CD14-positive monocyte (primary cell): ENCODE measurements at regions not wholly inside any gene's neighbourhood (a gene's known extent, or its start where the extent isn't known, plus 50 kb on each side); places are given as distances from the start of the nearest gene placed in this dataset.

Experiments
- DNase-seq, 3 donors: peaks; one replicate each; pipeline ENCODE4 v3.0.0-alpha.2; 2011 to 2022
- H2AFZ ChIP-seq: 2 replicates; pipeline ENCODE4 v1.6.0; 2012; ENCODE audit warnings: mild to moderate bottlenecking, low read depth, low read length, inconsistent platforms; ENCODE audit not compliant: insufficient read depth, poor library complexity, severe bottlenecking
- H3K27ac ChIP-seq, 2 donors: 1 replicate in 1 of 2; 2 replicates in 1 of 2; pipeline ENCODE4 v1.5.1; 2012 to 2013; ENCODE audit warnings: low read length in 2 of 2, control low read depth in 1 of 2, inconsistent platforms in 1 of 2, low read depth in 1 of 2, mild to moderate bottlenecking in 1 of 2
- H3K27me3 ChIP-seq, 2 donors: one replicate each; pipeline versions ENCODE4 v1.6.0 to v1.6.1; 2011 to 2013; ENCODE audit warnings: low read length in 2 of 2; ENCODE audit not compliant: control insufficient read depth in 2 of 2, insufficient read depth in 2 of 2
- H3K36me3 ChIP-seq, 2 donors: replicated peaks in 1 of 2; 1 replicate in 1 of 2; 2 replicates in 1 of 2; pipeline versions ENCODE4 v1.5.1 to v1.6.1; 2012 to 2013; ENCODE audit warnings: low read length in 2 of 2, control low read depth in 1 of 2, inconsistent platforms in 1 of 2, mild to moderate bottlenecking in 1 of 2; ENCODE audit not compliant: insufficient read depth in 2 of 2, control insufficient read depth in 1 of 2
- H3K4me1 ChIP-seq, 2 donors: 1 replicate in 1 of 2; 2 replicates in 1 of 2; pipeline versions ENCODE4 v1.5.1 to v1.6.1; 2012 to 2013; ENCODE audit warnings: low read length in 2 of 2, control low read depth in 1 of 2, inconsistent platforms in 1 of 2, mild to moderate bottlenecking in 1 of 2, moderate library complexity in 1 of 2; ENCODE audit not compliant: insufficient read depth in 2 of 2, control insufficient read depth in 1 of 2
- H3K4me2 ChIP-seq: replicated peaks from 2 replicates; pipeline ENCODE3; 2012; ENCODE audit warnings: low read length, moderate library complexity, mild to moderate bottlenecking; ENCODE audit not compliant: poor library complexity, severe bottlenecking; ENCODE audit errors: extremely low read depth
- H3K4me3 ChIP-seq, 3 experiments: fragments of 200-600 bp in 1 of 3; sonication (generic) in 1 of 3; replicated peaks in 1 of 3; 1 replicate in 2 of 3; 2 replicates in 1 of 3; pipeline ENCODE4 v1.5.1; 2011 to 2013; ENCODE audit warnings: low read length in 3 of 3, mild to moderate bottlenecking in 3 of 3, control low read depth in 2 of 3, low read depth in 2 of 3, inconsistent platforms in 1 of 3, moderate library complexity in 1 of 3
- H3K79me2 ChIP-seq: 2 replicates; pipeline ENCODE4 v1.6.0; 2012; ENCODE audit warnings: mild to moderate bottlenecking, control low read depth, inconsistent platforms, low read length, moderate library complexity; ENCODE audit not compliant: insufficient read depth
- H3K9ac ChIP-seq: 2 replicates; pipeline ENCODE4 v1.6.0; 2017; ENCODE audit warnings: low read length, mild to moderate bottlenecking; ENCODE audit not compliant: insufficient read depth, poor library complexity, severe bottlenecking
- H3K9me3 ChIP-seq, 2 donors: replicated peaks in 1 of 2; 1 replicate in 1 of 2; 2 replicates in 1 of 2; pipeline versions ENCODE4 v1.5.1 to v1.6.1; 2012 to 2013; ENCODE audit warnings: low read length in 2 of 2, control low read depth in 1 of 2; ENCODE audit not compliant: control insufficient read depth in 1 of 2, insufficient read depth in 1 of 2
- H4K20me1 ChIP-seq: 2 replicates; pipeline ENCODE4 v1.6.0; 2012; ENCODE audit warnings: mild to moderate bottlenecking, low read length, control low read depth, moderate library complexity; ENCODE audit not compliant: insufficient read depth
- H3K27ac Mint-ChIP-seq, 7 donors: one replicate each; pipeline ENCODE4 v1.8.0; 2020; ENCODE audit warnings: mild to moderate bottlenecking in 7 of 7, mixed read lengths in 7 of 7, moderate library complexity in 6 of 7, inconsistent platforms in 2 of 7
- H3K27me3 Mint-ChIP-seq, 3 donors: one replicate each; pipeline ENCODE4 v1.8.0; 2021 to 2022; ENCODE audit warnings: low read depth in 3 of 3, mild to moderate bottlenecking in 3 of 3, mixed read lengths in 3 of 3, moderate library complexity in 3 of 3, inconsistent platforms in 1 of 3
- H3K36me3 Mint-ChIP-seq, 2 donors: one replicate each; pipeline ENCODE4 v1.8.0; 2020; ENCODE audit warnings: mixed read lengths in 2 of 2, inconsistent platforms in 1 of 2, mild to moderate bottlenecking in 1 of 2
- H3K4me1 Mint-ChIP-seq: one replicate; pipeline ENCODE4 v1.8.0; 2020; ENCODE audit warnings: mild to moderate bottlenecking, mixed read lengths
- H3K4me3 Mint-ChIP-seq, 2 donors: one replicate each; pipeline ENCODE4 v1.8.0; 2020; ENCODE audit warnings: mild to moderate bottlenecking in 2 of 2, mixed read lengths in 2 of 2, moderate library complexity in 1 of 2
- H3K9me3 Mint-ChIP-seq, 7 donors: one replicate each; pipeline ENCODE4 v1.8.0; 2020 to 2022; ENCODE audit warnings: mixed read lengths in 7 of 7, mild to moderate bottlenecking in 6 of 7, moderate library complexity in 6 of 7, inconsistent platforms in 2 of 7
- CTCF ChIP-seq: fragments of 200-600 bp; IDR thresholded peaks from one replicate; pipeline ENCODE4 v1.8.0; 2022; ENCODE audit warnings: antibody characterized with exemption, mild to moderate bottlenecking
- WGBS: methylation state at CpG from one replicate; pipeline ENCODE4 v1.1.5; 2013; ENCODE audit warnings: missing lambda C conversion rate; ENCODE audit not compliant: insufficient coverage; 5-methylcytosine and 5-hydroxymethylcytosine counted together
- intact Hi-C, 2 donors: fragments of 100-400 bp; cut with micrococcal nuclease; formaldehyde crosslinking; loops; one replicate each; pipeline versions ENCODE4 v1.15.0 to v1.15.1; 2023

GRCh38 chr7:152514771-152515105 lies 78.9 kb upstream of the KMT2C start:
- H3K27me3 ChIP-seq: no peaks in the 10 kb centered on the region
- no peak overlapping the region for H2AFZ ChIP-seq
- no peak overlapping the region for H3K9ac ChIP-seq
- peaks cover under 1 to 14% (median 3%) of the 10 kb centered on the region in 3 donors for H3K27me3 Mint-ChIP-seq
- no peaks in the 10 kb centered on the region for H3K36me3 ChIP-seq
- H3K79me2 ChIP-seq: no peaks in the 10 kb centered on the region
- DNase-seq: no peak
- H3K4me3 ChIP-seq: no peak overlapping the region
- peaks cover 5 to 16% of the 10 kb centered on the region in 2 donors for H3K9me3 ChIP-seq
- no peaks in the 10 kb centered on the region for H4K20me1 ChIP-seq
- H3K4me3 Mint-ChIP-seq: no peak overlapping the region
- H3K4me1 ChIP-seq: peaks cover 9 to 11% of the 10 kb centered on the region in 2 donors
- TF ChIP-seq CTCF: no peak
- intact Hi-C loops: no loop called here
- no peaks in the 10 kb centered on the region for H3K36me3 Mint-ChIP-seq
- WGBS: 98% methylated on average over 14 of the region's 14 CpGs
- peaks cover 15% of the 10 kb centered on the region for H3K4me1 Mint-ChIP-seq
- no peak overlapping the region for H3K27ac ChIP-seq
- H3K4me2 ChIP-seq: no peak overlapping the region
- peaks cover 3 to 25% (median 8%) of the 10 kb centered on the region in 7 donors for H3K9me3 Mint-ChIP-seq
- no peak overlapping the region for H3K27ac Mint-ChIP-seq

- Histone ChIP-seq H3K79me2 (no peaks in the 10 kb centered on the region), H2AFZ (no peak overlapping the region), H3K9me3 (peaks cover 5 to 10% of the 10 kb centered on the region in 2 donors), H3K9ac (no peak overlapping the region), H3K27me3 (no peaks in the 10 kb centered on the region), H3K4me2 (no peak overlapping the region), H3K36me3 (no peaks in the 10 kb centered on the region), H3K4me1 (peaks cover 9 to 11% of the 10 kb centered on the region in 2 donors), H3K4me3 (no peak overlapping the region), H3K27ac (no peak overlapping the region), H4K20me1 (no peaks in the 10 kb centered on the region)
- peaks cover 3 to 14% (median 4%) of the 10 kb centered on the region in 3 donors for H3K27me3 Mint-ChIP-seq
- H3K9me3 Mint-ChIP-seq: peaks cover 1 to 18% (median 7%) of the 10 kb centered on the region in 7 donors
- WGBS: 93% methylated on average over 11 of the region's 20 CpGs
- no peak overlapping the region for H3K4me3 Mint-ChIP-seq
- no peaks in the 10 kb centered on the region for H3K36me3 Mint-ChIP-seq
- H3K27ac Mint-ChIP-seq: peak overlapping the region in 1 of 7 donors; percentile 12
- no peak for DNase-seq
- intact Hi-C loops: no loop called here
- H3K4me1 Mint-ChIP-seq: peaks cover 15% of the 10 kb centered on the region
- TF ChIP-seq CTCF: no peak
Observed at GRCh38 chr7:152513861-152514770, 78.3 kb upstream of the KMT2C start.
